ENCODE measurements at regions not wholly inside any gene's neighbourhood (a gene's known extent, or its start where the extent isn't known, plus 50 kb on each side); places are given as distances from the start of the nearest gene placed in this dataset.
"Not testable (repeated sequence)": the region's sequence is repeated elsewhere in the genome, so short reads cannot be mapped to it uniquely, and the experiment has no call there.

DNA sequence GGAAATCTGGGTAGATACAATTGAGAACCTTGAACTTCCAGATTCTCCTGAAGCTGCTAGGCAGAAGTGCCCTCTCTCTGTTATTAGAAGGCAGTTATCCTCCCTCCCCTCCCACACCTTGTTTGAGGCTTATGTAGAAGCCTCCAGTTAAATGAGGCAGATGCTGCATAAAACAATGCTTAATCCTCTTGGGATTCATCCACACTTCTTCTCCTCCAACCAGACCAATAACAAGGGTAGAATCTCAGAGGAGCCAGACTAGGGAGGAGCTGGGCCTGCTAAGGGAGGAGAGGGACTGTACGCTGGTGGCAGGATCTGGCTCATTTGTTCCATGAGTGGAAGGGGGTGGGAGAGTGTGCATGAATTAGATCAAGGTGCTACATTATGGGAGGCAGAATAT lies 88.3 kb upstream of the PRR23C start:
- DNase-seq (ENCODE audit: low spot score) (no peak), FAIRE-seq (no peak)

DNA sequence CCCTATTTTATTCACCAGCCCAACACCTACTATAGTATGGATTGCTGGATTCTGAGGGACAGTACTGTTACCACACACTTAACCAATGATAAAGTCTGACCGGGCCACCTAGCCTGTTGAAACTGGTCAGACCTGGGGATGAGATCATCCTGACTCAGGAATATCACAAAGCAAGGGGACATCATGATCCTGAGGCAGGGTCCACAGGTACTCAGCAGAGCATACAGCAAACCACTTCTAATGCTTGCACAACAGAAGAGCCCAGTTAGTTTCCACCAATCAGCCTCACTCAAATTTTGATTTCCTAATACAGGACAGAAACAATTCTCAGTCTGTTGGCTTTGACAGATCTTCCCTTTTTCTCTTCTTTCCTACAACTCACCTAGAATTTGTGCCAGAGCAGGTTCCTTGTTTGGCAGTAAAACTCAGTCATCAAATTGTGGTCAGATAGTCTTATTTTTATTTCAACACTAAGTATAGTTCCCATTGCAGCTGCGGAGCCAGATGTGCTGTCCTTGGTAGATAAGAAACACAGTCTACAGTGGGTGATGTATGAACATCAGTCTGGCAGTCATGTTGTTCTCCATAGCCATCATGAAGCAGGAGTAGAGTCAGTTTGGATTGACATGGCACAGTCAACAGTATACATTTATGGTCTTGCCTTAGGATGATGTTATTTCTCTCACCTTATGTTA lies 90.1 kb upstream of the PRR23C start:
- FAIRE-seq (no peak), DNase-seq (ENCODE audit: low spot score) (no peak)

DNA sequence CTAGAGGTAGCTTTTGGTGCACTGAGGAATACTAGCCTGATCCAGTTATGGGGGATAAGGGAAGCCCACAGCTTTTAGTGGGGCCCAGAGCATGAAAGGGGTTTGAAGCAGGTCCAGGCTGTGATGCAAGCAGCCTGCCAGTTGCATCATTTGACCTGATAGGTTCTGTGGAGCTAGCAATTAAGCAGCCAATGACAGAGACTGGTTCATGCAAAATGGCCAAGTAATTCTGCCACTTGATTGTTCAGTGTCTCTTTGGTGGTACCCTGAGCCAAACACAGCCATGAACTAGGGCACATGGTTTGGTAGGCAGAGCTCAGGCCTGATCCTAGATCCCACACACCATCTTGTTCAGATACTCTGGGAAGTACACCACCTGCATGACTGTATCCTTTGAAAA lies 91.0 kb upstream of the PRR23C start:
- no peak for FAIRE-seq

DNA sequence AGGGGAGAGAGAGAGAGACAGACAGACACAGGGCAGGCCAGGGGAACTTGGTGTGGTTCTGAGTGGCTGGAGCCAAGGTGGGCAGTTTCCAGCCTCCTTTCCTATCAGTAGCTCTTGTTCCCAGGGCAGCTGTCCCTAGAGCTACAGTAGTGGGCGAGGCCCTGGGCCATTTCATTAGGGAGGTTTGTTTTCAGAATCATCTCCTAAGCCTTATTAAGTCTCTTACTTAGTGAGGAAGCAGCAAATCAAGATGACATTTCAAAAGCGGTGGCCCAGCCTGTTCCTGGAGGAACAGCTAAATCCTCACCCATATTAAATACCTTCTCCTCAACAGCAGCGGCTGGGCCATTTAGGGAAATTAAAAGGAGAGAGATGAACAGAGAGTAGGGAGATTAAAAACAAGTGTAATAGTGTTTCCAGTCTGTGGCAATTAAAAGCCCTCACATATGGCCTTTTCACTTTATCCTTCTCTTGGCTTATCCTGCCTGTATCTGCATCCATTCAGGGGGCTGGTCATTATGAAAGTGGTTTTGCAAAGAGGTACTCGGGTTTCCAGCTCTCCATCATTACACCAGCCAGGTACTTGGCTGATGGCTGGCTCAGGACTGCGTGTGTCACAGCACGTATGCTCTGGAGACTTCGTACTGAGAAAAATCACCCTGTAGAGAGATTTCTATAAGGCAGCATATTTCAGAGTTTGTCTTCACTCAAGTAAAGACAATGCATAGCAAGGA lies 91.9 kb upstream of the PRR23C start:
- FAIRE-seq (no peak), DNase-seq (ENCODE audit: low spot score) (no peak)

More for the DNA sequence above, 91.0 kb upstream of the PRR23C start:
- no peak for DNase-seq (ENCODE audit: low spot score)

DNA sequence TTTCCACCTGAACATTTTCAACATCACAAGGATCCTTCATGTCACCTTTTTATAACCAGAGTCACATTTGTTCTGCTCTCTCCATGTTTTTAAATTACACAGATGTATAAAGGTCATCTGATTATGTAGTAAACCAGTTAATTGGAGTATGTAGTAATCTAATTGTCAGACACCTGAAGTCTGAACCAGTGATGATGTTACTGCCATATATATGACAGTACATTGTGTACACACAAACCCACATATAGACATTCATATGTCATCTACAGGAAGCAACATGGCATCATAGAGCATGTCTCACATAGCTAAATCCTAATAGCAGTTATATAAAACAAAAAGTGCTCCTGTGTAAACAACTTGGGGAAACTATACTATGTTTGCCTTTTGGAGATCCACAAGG lies 95.9 kb upstream of the PRR23C start:
- FAIRE-seq: no peak
- no peak for DNase-seq (ENCODE audit: low spot score)

DNA sequence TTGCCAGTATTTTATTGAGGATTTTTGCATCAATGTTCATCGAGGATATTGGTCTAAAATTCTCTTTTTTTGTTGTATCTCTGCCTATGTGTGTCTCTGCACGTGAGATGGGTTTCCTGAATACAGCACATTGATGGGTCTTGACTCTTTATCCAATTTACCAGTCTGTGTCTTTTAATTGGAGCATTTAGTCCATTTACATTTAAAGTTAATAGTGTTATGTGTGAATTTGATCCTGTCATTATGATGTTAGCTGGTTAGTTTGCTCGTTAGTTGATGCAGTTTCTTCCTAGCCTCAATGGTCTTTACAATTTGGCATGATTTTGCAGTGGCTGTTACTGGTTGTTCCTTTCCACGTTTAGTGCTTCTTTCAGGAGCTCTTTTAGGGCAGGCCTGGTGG lies 101.3 kb upstream of the PRR23C start:
- not testable (repeated sequence) for FAIRE-seq; DNase-seq (ENCODE audit: low spot score)

DNA sequence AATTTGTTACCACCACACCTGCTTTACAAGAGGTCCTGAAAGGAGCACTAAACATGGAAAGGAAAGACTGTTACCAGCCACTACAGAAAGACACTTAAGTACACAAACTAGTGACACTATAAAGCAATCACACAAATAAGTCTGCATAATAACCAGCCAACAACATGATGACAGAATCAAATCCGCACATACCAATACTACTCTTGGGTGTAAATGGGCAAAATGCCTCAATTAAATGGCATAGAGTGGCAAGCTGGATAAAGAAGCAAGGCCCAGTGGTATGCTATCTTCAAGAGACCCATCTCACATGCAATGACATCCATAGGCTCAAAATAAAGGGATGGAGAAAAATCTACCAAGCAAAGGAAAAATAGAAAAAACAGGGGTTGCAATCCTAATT lies 106.8 kb upstream of the PRR23C start:
- no peak for FAIRE-seq
- no peak for DNase-seq (ENCODE audit: low spot score)

DNA sequence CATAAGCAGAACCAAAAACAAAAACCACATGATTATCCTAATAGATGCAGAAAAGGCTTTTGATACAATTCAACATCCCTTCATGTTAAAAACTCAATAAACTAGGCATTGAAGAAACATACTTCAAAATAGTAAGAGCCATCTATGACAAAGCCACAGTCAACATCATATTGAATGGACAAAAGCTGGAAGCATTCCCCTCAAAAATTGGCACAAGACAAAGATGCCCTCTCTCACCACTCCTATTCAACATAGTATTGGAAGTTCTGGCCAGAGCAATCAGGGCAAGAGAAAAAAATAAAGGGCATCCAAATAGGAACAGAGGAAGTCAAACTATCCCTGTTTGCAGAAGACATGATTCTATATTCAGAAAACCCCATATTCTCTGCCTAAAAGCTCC lies 108.7 kb upstream of the PRR23C start:
- FAIRE-seq: not testable (repeated sequence)

DNA sequence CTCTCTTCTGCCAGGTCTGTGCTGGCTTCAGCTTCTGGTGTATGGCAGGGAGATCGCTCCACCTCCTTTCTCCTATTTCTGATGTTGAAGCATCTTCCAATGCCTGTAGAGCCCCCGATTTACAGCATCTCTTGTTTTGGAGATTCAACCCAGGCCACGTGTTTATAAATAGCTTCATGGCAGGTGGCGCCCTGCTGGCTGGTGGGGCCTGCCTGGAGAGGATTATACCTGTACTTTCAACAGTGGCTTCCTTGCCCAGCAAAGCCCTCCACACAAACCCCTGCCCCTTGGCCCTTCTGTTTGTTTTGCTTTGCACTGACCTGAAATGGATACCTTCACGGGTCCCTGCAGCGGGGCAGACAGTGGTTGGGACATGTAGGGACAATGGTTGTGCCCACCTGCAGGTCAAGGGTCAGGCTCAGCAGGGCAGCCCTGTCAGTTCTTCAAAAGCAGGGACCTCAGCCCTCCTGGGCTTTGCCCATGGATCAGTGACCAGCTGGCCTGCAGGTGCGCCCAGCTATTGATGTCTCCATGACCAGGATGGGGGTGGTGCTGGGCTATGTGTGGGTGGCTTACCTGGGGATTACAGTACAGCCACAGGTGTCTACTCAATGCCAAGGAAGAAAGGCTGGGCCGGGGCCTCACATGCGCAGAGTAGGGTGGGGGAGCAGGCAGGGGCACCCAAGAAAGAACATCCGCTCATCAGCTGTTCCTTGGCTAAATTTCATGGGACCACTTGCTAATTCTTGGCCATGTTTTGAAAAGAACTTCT lies 112.7 kb upstream of the PRR23C start:
- no peak for FAIRE-seq
- DNase-seq (ENCODE audit: low spot score): no peak

More for the DNA sequence above, 108.7 kb upstream of the PRR23C start:
- not testable (repeated sequence) for DNase-seq (ENCODE audit: low spot score)

DNA sequence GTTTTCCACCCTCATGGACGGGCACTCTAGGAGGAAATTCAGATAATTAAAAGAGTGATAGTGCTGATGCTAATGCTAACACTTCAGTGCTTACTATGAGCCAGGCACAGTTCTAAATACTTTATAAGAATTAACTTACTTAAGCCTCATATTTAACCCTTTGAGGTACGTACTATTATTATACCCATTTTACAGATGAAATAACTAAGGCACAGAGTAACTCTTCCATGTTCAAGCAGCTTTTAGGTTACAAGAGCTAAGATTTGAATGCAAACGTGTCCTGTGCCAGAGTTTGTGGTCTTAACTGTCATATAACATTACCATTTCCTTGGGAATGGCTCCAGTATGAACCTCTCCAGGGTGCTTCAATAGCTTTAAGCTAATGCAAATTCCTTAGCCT lies 114.7 kb upstream of the PRR23C start:
- FAIRE-seq (no peak), DNase-seq (ENCODE audit: low spot score) (no peak)

DNA sequence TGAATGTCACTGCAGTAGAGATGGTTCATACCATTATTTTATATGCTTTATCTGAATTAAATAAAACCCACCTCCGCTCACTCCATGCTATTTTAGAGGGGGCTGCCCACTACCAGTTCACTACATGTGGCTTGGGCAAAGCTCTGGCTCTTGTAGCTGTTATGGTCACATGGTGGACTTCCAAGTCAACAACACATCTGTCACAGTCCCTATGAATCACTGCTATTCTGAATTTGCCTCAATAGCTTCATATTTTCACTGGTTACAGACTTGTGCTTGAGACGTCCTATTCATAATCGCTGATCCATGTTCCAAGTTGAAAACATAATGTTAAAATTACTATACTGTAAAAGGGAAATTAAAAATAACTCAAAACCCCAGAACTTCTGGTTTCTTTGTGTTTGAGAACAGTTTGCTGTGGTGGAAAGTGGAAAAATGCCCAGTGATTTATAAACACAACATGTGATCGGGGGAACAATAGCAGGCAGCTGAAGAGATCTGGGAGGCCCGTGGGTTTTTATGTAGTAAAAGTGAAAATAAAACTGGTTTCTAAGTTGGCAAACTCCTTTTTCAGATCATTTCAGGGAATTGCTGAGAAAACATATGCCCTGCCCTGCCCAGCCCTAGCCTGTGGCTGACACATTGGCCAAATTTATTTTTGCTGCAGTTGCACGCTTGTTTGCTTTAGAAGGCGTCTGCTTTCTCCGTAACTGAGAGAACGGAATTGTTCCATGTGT lies 128.8 kb upstream of the PRR23C start:
- FAIRE-seq: no peak
- no peak for DNase-seq (ENCODE audit: low spot score)

DNA sequence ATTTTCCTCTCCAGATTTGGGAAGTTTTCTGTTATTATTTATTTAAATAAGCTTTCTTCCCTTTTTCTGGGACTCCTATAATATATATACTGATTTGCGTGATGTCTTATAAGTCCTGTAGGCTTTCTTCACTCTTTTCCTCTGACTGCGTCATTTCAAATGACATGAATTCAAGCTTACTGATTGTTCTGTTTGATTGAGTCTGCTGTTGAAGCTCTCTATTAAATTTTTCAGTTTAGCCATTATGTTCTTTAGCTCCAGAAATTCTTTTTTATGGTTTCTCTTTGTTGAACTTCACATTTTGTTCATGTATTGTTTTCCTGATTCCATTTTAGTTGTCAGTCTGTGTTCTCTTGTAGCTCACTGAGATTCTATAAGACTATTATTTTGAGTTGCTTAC lies 135.8 kb upstream of the PRR23C start:
- DNase-seq (ENCODE audit: low spot score) (no peak), FAIRE-seq (no peak)

DNA sequence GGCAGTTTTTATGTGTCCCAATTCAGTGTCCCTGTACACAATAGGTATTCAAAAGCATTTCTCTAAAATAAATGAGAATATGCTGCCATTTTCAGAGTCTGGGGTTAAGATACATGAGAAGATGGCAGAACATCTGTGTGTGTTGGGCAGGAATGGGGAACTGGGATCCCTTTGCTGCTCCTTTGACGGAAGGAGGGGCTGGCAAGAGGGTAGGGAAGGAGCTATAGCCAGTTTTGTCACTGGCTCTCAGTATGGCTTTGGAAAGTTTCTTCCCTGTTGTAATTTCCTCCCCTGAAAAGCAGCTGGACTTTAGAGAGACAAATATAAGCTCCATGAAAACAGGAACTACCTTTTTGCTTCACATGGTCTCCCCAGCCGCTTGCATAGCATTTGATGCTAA lies 137.5 kb upstream of the PRR23C start:
- no peak for DNase-seq (ENCODE audit: low spot score)
- FAIRE-seq: no peak

DNA sequence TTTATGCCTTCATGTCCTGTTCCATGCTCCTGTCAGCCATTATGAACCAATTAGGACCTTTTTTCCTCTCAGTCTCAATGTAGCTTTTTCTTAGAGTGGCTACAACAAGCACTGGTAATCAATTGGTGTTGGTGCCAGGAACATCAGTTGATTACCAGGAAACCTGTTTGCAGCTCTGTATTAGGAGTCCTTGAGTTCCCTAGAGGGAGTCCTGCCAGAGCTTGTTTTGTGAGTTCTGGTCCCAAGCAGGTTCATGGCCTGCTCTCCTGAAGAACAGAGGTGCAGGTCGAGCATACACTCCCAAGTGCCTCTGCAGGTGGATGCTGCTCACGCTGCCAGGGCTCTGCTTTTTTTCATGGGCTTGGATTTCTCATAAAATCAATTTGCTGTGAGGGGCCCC lies 137.9 kb upstream of the PRR23C start:
- DNase-seq (ENCODE audit: low spot score): no peak
- FAIRE-seq: no peak

DNA sequence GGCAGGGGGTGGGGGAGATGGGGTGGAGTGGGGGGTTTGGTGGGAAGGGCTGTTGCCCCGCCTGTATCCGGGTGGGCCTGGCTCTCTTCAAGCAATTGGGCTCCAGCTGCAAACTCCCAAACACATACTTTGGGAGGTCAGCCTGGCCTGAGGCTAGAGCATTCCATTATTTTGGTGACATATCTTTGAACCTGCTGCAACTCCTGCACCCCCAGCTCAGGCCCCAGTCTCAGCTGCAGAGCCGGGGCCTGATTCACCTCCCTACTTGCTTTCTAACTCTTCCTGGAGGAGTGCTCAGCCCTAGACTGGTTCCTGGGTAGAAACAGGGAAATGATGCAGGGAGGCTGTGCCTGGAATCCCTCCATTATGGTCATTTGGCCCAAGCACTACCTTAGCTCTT lies 140.8 kb upstream of the PRR23C start:
- no peak for FAIRE-seq
- no peak for DNase-seq (ENCODE audit: low spot score)

DNA sequence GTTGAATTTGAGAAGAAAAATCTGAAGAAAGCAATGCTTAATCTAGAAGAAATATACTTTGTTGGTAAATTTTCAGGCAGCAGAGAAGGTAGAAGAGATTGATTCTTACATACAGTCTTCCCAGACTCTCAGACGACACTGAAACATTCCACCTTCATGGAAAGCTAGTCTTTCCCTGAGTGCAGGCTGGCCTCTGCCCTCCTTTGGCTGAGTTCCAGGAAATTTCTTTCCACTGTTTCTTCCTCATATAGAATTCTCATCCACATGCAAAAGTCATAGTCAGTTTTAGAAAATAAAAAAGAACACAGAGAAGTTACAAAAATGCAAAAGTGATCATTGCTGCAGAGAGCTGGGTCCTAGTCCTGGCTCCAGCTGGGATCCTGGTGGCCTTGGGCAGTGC lies 142.5 kb upstream of the PRR23C start:
- DNase-seq (ENCODE audit: low spot score) (no peak), FAIRE-seq (no peak)

DNA sequence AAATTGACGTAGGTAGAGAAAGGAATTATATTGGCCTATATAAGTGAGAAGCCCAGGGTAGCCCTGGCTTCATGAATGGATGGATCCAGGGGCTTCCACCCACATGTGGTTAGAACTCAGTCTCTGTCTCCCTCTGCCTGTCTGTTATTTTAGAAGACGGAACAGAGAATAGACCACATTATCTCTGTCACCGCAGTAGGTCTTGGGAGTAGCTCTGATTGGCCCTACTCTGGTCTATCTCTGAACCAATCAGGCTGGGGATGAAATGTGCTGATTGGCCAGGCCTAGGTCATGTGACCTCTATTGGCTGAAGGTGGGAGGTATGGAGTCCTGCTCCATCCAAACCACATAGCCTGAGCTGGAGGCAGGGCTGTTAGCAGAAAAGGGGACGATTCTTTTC lies 143.0 kb upstream of the PRR23C start:
- no peak for FAIRE-seq
- DNase-seq (ENCODE audit: low spot score): no peak

DNA sequence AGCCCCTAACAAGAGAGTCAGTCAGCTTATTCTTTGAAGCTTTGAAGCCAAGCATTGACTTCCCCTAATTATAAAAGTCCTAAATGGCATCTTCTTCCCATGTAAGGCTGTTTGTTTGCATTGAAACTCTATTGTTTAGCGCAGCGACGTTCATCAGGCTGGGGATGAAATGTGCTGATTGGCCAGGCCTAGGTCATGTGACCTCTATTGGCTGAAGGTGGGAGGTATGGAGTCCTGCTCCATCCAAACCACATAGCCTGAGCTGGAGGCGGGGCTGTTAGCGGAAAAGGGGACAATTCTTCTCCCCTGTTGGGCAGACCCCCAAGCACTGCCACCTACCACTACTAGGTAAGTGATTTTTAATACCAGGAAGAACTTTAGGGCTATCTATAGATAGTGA lies 145.3 kb upstream of the PRR23C start:
- FAIRE-seq (no peak), DNase-seq (ENCODE audit: low spot score) (no peak)

DNA sequence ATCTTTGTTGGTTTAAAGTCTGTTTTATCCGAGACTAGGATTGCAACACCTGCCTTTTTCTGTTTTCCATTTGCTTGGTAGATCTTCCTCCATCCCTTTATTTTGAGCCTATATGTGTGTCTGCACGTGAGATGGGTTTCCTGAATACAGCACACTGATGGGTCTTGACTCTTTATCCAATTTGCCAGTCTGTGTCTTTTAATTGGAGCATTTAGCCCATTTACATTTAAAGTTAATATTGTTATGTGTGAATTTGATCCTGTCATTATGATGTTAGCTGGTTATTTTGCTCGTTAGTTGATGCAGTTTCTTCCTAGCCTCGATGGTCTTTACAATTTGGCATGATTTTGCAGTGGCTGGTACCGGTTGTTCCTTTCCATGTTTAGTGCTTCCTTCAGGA lies 149.4 kb upstream of the MRPS22 start:
- not testable (repeated sequence) for FAIRE-seq; DNase-seq (ENCODE audit: low spot score)

DNA sequence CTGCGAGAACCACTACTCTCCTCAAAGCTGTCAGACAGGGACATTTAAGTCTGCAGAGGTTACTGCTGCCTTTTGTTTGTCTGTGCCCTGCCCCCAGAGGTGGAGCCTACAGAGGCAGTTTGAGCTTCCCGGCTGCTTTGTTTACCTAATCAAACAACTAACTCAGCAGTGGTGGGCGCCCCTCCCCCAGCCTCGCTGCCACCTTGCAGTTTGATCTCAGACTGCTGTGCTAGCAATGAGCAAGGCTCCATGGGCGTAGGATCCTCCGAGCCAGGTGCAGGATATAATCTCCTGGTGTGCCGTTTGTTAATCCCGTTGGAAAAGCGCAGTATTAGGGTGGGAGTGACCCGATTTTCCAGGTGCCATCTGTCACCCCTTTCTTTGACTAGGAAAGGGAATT lies 147.7 kb upstream of the MRPS22 start:
- DNase-seq (ENCODE audit: low spot score); FAIRE-seq: not testable (repeated sequence)

DNA sequence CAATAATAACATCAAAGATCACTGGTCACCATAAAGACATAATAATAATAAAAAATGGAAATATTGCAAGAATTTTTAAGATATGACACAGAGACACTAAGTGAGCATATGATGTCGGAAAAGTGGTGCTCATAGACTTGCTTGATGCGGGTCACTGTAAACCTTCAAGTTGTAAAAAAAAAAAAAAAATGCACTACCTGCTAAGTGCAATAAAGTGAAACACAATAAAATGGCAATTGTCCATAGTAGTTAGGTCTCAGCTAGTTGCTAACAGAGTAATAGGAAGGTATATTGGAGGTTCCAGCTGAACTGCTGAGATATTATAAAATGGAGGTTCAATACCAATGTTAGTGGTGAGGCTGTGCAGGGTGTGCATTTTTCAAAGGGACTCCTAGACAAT lies 146.6 kb upstream of the MRPS22 start:
- DNase-seq (ENCODE audit: low spot score) (no peak), FAIRE-seq (no peak)

DNA sequence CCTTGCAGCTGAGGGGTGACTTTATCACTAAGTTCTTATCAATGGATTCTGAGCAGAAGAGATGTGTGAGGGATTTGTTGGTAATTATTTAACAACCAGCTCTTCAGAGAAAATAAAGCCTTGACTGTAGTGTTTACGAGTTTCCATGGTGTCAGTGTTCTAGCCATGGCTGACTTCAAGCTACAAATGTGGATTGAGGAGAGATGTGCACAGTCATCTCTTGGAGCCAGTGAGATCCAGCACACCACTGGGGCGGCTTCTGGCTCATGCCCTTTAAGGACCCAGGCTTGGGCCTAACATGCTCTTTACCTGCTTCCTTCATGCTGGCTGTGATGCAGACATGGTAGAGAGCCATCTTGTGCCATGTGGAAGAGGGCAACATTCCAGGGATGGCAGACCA lies 145.6 kb upstream of the MRPS22 start:
- no peak for DNase-seq (ENCODE audit: low spot score)
- FAIRE-seq: no peak
